Activated CD4-positive, alpha-beta T cell treated with anti-CD3 and anti-CD28 coated beads, Interleukin-2, amount 50 U/mL, for 4 hours (primary cell): ENCODE measurements at regions not wholly inside any gene's neighbourhood (a gene's known extent, or its start where the extent isn't known, plus 50 kb on each side); places are given as distances from the start of the nearest gene placed in this dataset.
"Not testable (repeated sequence)": the region's sequence is repeated elsewhere in the genome, so short reads cannot be mapped to it uniquely, and the experiment has no call there.

Source experiments
- DNase-seq, 2 experiments: peaks; one replicate each; pipeline ENCODE4 v3.0.0-alpha.2; 2020

DNA sequence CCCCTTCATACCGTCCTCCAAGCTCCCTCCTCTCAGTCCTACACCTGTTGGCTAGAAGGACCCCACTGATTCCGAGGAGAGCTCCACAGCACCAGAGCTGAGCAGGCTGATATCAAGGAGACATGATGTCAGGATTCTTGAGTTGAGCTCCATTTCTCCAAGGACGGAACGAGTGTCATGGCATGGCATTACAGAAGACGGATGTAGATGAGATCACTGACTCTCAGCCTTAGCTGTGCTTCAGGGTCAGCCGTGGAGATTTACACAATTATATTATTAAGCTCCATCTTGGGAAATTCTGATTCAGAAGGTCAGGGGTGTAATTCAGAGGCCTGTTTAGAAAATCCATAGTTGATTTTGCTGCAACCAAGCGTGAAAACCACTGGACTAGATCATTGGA lies 428.9 kb upstream of the B3GAT1 start:
- no peak for DNase-seq

- not testable (repeated sequence) for DNase-seq
Measured at GRCh38 chr11:134840165-134840564, 428.1 kb upstream of the B3GAT1 start.

DNA sequence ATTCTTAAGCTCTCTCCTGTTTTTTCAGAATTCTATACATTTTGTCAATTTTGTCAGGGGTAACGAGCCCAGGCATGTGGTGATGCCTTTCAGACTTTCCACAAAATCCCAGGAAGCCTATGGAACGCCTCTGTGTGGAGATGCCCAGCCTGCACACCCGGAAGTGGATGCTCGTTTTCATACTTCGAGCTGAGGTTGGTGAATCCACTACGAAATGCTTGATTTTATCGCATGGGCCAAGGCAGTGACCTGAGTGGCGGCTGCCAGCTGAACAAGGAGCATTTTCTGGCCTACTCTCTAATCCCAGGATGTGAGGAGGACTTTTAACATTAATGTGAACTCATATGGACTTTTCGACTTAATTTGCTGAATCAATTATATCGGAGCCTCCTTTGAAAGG lies 426.7 kb upstream of the B3GAT1 start:
- DNase-seq = no peak

- DNase-seq = no peak
Measured at GRCh38 chr11:134837887-134838232, 425.8 kb upstream of the B3GAT1 start.

DNA sequence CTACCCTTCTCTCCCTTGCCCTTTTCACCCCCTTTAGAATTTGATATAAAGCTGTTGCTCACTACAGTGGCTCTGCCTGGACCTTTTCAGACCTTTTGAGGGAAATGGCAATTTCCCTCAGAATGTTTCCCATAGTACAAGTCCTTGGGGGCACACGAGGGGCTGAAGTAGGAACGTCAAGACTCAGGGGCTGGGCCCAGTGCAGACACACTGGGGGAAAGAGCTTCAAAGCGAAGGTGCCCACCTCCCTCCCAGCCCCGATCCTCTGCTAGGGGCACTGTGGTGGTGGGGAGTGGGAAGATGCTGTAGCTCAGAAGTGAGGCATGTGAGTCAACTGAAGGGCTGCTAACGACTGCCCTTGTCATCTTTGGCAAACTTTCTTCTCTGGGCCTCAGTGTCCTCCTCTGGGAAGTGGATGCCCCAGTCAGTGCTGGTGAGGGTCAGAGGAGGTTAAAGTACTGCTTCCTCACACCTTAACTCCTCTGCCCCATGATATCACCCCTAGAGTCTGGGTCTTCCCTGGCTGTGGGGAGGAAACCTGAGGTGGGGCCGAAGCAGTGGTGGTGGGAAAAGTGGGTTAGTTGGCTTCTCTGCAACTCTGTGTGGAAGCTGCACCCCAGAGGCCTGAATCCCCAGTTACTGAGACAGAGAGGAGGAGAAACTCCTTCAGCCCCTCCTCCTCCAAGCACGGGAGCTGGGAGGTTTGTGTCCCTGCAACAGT lies 425.3 kb upstream of the B3GAT1 start:
- no peak for DNase-seq

GRCh38 chr11:134836561-134836960 lies 424.5 kb upstream of the B3GAT1 start:
- DNase-seq = no peak

DNA sequence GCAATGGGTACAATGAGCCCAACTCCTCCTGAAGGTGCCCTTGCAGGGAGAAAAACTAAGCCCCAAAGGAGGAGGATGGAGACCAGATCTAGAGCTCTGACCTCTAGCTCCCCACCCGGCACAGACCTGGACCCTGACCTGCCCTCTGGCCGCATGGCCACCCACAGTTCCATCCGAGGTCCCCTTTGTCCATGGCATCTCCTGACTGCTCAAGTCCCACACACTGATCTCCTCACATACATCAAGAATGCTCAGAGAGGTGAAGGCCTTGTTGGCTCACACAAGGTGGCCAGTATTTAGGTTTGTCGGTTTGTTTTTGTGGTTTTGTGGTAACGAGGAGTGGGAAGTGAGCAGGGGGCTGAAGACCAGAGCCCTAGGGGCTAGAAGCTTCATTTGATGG lies 423.5 kb upstream of the B3GAT1 start:
- no peak for DNase-seq

GRCh38 chr11:134830312-134830711 lies 418.3 kb upstream of the B3GAT1 start:
- DNase-seq = no peak

- no peak for DNase-seq
Measured at GRCh38 chr11:134823970-134824369, 411.9 kb upstream of the B3GAT1 start.

GRCh38 chr11:134822897-134823296 lies 410.9 kb upstream of the B3GAT1 start:
- no peak for DNase-seq

GRCh38 chr11:134821422-134821821 lies 409.4 kb upstream of the B3GAT1 start:
- no peak for DNase-seq

GRCh38 chr11:134819041-134819440 lies 407.0 kb upstream of the B3GAT1 start:
- no peak for DNase-seq

DNA sequence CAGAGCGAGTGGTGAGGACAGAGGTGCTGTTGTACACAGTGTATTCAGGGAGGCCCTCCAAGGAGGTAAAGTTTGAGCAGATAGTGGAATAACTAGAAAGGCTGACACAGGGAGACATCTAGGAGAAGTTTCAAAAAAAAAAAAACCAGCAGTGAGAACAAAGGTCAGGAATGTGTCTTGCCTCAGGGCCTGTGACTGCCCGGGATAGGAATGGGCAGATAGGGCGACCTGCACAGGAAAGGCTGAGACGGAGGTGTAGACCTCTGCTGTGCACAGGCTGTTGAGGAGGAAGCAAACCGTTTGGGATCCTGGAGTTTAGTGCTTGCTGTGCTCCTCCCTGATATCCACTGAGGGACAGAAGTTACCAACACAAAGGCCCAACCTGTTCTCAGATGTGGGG lies 406.5 kb upstream of the B3GAT1 start:
- no peak for DNase-seq

GRCh38 chr11:134815404-134815803 lies 403.4 kb upstream of the B3GAT1 start:
- no peak for DNase-seq

DNA sequence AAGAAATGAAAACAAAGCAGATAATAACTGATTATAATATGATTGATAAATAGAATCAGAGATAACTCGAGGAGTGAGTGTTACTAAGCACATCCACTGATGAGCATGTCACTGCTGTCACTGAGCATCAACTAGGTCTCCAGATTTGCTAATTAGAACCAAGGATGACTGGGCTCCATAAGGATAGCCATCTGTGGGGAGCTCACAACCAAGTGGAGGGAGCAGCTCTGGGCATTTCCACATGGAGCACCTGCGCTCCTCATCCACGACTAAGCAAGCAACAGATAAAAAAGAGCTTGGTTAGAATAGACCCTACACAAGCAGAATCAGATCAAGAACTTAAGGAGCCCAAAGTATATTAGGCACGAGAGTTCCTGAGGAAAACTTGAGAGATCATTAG lies 396.0 kb upstream of the B3GAT1 start:
- no peak for DNase-seq

DNA sequence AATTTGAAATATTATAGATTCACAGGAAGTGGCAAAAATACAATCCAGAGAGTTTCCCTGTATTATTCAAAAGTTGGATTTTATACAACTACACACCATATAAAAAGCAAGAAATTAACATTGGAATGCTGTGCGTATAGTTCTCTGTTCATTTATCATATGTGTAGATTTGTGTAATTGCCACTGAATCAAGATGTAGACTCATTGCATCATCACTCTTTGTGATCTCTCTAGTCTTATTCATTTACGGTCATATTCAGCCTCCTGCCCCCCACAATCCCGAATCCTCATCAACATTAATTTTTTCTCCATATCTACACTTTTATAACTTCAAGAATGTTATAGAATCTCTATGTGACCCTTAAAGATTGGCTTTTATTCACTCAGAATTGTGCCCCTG lies 390.6 kb upstream of the B3GAT1 start:
- DNase-seq = no peak

DNA sequence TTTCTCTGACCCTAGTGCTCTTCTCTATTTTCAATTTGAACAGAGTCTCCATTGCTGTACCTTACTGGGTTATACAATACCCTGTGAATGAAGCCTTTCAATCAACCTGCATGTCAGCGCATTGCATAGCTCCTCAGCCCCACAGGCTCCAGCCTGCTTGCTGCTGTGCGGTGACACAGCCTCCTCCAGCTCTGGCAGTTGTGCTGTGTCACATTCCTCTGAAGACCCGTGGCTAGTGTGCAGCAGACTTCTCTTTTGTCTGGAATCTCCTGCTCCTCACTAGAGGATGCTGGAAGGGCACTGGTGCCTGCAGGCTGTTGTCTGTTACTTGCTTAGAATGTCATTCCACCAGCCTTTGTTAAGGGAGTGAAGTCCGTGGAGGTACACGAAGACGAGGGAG lies 390.1 kb upstream of the B3GAT1 start:
- no peak for DNase-seq

GRCh38 chr11:134801570-134801969 lies 389.5 kb upstream of the B3GAT1 start:
- no peak for DNase-seq

DNA sequence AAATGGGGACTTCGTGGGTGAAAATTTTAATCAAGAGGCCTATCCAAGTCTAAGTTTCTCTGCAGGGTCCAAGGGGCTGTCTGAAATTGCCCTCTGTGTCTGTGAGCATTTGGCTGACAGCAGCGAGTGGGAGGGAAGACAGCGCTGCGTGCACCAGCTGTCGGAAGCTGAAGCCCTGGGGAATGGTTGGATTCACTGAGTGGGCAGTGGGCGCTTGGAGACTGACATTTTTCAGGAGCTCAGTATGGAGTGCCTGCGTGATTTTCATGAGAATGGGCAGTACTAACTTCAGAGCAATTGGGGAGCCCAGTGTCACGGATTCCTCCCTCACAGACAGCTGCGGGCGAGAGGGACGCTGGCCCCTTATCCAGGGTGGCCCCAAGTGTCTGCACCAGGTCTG lies 388.8 kb upstream of the B3GAT1 start:
- no peak for DNase-seq

GRCh38 chr11:134800130-134800529 lies 388.1 kb upstream of the B3GAT1 start:
- DNase-seq = no peak

DNA sequence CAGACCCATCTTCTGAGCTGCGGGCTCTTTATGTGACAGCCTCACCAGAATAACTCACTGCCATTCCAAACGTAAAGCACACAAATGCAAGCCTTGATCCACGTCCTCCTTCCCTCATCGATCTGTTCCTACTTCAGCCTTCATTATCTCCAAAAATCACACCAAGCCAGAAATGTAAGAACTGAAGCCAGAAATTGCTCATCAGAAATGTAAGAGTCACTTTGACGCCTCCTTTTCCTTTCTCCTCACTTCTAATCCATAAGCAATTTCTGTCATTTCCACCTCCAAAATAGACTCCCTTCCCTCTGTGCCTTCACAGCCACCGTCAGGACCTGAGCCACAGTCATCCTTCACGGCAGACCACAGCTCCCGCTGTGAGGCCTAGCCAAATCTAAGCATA lies 387.3 kb upstream of the B3GAT1 start:
- no peak for DNase-seq

DNA sequence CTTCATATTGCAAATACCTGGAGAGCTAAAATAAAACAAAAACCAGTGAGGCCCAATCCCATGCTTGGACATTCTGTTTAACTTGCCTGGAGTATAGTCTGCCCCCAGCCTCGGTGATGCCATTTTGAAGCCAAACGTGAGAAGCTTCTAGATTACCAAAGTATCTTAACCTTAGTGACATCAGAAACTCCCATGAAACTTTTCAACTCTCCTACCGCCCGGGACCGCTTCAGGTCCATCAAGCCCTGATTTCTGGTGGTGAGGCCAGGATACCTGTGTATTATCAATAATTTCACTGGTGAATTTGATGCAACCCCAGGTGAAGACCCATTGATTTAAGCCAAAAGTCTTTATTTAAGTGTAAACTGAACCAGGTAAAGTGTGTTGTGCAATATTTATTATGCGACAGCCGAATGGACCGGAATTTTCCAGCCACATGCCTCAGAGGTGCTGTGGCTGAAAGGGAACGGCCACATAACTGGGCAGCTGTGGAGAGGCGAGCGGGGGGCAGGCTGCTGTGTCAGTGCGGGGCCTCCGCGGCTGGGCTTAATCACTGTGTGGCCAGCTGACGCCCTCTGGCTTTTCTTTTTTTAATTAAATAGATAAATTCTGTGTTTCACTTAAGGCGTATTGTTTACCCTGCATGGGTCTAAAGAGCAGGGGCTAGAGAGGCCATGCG lies 385.5 kb upstream of the B3GAT1 start:
- no peak for DNase-seq

GRCh38 chr11:134795017-134795416 lies 383.0 kb upstream of the B3GAT1 start:
- no peak for DNase-seq

DNA sequence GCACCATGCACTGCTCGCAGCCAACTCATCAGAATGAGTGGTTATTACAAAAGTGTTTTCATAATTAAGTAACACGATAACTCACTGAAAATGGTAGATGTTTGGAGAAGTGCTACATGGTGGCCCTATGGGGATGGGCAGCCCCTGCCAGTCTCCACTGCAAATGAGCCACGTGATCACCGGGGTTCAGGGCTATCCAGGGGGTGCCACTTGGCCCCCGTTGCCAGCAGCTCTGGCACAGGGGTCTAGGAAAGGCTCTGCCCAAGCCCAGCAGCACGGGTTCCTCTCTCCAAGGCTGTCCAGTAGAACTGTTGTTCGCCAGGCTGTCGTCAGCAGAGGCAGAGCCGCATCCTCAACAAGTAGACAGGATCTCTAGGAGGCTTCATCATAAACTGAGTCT lies 382.1 kb upstream of the B3GAT1 start:
- no peak for DNase-seq

DNA sequence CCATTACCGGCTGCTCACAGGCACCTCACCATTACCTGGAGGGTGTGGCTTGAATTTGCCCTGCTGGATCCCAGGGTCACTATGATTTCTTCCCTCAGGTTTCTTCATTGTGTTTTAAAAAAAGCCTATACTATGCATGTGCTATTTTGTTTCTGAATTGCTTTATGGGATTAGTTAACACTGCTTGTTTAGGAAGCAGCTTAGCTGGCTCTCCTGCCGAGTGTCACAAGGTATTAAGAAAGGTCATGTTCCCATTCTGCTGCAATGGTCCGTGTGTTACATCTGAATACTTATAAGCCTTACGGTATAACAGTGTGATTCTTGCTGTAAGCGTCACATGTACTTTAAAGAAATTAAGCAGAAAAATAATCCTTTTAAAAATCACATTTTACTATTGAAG lies 380.6 kb upstream of the B3GAT1 start:
- DNase-seq = no peak
